ENCODE measurements at regions not wholly inside any gene's neighbourhood (a gene's known extent, or its start where the extent isn't known, plus 50 kb on each side); places are given as distances from the start of the nearest gene placed in this dataset.

- Histone ChIP-seq H3K4me3 (ENCODE audit: insufficient read depth in 1 of 2, low read depth in 1 of 2, low read length in 2 of 2) (no peak overlapping the region), H3K14ac (ENCODE audit: low read length in 2 of 2) (no peak overlapping the region), H2BK5ac (ENCODE audit: low read depth, low read length, poor library complexity, severe bottlenecking) (no peak overlapping the region), H3K4me2 (ENCODE audit: low read length, poor library complexity, severe bottlenecking) (no peak overlapping the region), H2AK5ac (ENCODE audit: low read length, severe bottlenecking) (no peak overlapping the region), H3K4ac (ENCODE audit: low read depth in 1 of 2, low read length in 2 of 2) (no peak overlapping the region), H2BK120ac (ENCODE audit: low read depth, low read length) (no peak overlapping the region), H3K27me3 (ENCODE audit: control insufficient read depth in 1 of 2, insufficient read depth in 1 of 2, low read length in 2 of 2) (no peaks in the 10 kb centered on the region), H2BK15ac (ENCODE audit: low read depth, poor library complexity, severe bottlenecking) (no peak overlapping the region), H4K8ac (ENCODE audit: low read length) (no peak overlapping the region), H3K27ac (ENCODE audit: low read length, poor library complexity, severe bottlenecking) (no peak overlapping the region), H2AFZ (ENCODE audit: low read depth, low read length) (no peak overlapping the region), H2BK12ac (ENCODE audit: low read length in 2 of 2) (no peak overlapping the region), H3K9me3 (ENCODE audit: control insufficient read depth, low read length) (no peaks in the 10 kb centered on the region), H3K4me1 (ENCODE audit: control insufficient read depth, insufficient read depth, low read depth, low read length) (no peaks in the 10 kb centered on the region), H3K36me3 (ENCODE audit: control insufficient read depth in 1 of 2, insufficient read depth in 2 of 2, low read depth in 1 of 2, low read length in 2 of 2) (no peaks in the 10 kb centered on the region), H3K18ac (ENCODE audit: low read depth in 1 of 2, low read length in 2 of 2) (no peak overlapping the region), H3K9ac (ENCODE audit: low read length) (no peak overlapping the region), H3K23ac (ENCODE audit: low read length in 2 of 2) (no peak overlapping the region), H4K91ac (ENCODE audit: low read length) (no peak overlapping the region), H3K79me1 (replicated peaks; ENCODE audit: low read length, poor library complexity, severe bottlenecking) (no peaks in the 10 kb centered on the region)
- DNase-seq: no peak
- 53% methylated on average over 9 of the region's 9 CpGs for WGBS
Measured at GRCh38 chr7:88399036-88399435, 92.3 kb upstream of the STEAP4 start.

DNA sequence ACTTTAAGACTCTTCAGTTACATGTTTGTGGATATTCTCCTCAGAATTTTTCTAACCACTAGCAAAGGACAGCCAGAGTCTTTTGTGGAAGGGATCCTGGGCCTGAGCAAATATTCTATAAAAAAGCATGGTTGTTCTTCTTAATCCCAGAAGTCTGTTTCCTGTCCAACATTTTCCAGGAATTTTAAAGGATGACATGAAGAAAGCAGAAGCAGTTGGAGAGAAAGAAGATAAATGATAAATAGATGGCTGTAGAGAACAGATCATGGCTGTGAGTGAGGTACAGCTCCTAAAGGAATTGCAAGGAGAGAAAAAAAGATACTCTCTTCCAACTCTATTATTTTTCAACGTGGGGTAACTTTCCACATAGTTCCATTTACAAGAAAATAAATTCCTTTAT lies 91.8 kb upstream of the STEAP4 start:
- H2AK5ac ChIP-seq (ENCODE audit: low read length, severe bottlenecking): no peak overlapping the region
- H3K4me1 ChIP-seq (ENCODE audit: control insufficient read depth, insufficient read depth, low read depth, low read length): no peaks in the 10 kb centered on the region
- H2BK120ac ChIP-seq (ENCODE audit: low read depth, low read length): no peak overlapping the region
- H2AFZ ChIP-seq (ENCODE audit: low read depth, low read length): no peak overlapping the region
- H3K4me3 ChIP-seq (ENCODE audit: insufficient read depth in 1 of 2, low read depth in 1 of 2, low read length in 2 of 2): no peak overlapping the region
- no peaks in the 10 kb centered on the region for H3K79me1 ChIP-seq (replicated peaks; ENCODE audit: low read length, poor library complexity, severe bottlenecking)
- H2BK5ac ChIP-seq (ENCODE audit: low read depth, low read length, poor library complexity, severe bottlenecking): no peak overlapping the region
- no peak overlapping the region for H2BK15ac ChIP-seq (ENCODE audit: low read depth, poor library complexity, severe bottlenecking)
- no peak overlapping the region for H3K27ac ChIP-seq (ENCODE audit: low read length, poor library complexity, severe bottlenecking)
- H3K4me2 ChIP-seq (ENCODE audit: low read length, poor library complexity, severe bottlenecking): no peak overlapping the region
- H4K91ac ChIP-seq (ENCODE audit: low read length): no peak overlapping the region
- no peak overlapping the region for H3K23ac ChIP-seq (ENCODE audit: low read length in 2 of 2)
- no peak overlapping the region for H3K14ac ChIP-seq (ENCODE audit: low read length in 2 of 2)
- no CpG with 5 or more reads among the region's 1 CpG for WGBS
- no peak overlapping the region for H3K4ac ChIP-seq (ENCODE audit: low read depth in 1 of 2, low read length in 2 of 2)
- no peak for DNase-seq
- H3K18ac ChIP-seq (ENCODE audit: low read depth in 1 of 2, low read length in 2 of 2): no peak overlapping the region
- no peak overlapping the region for H4K8ac ChIP-seq (ENCODE audit: low read length)
- H3K27me3 ChIP-seq (ENCODE audit: control insufficient read depth in 1 of 2, insufficient read depth in 1 of 2, low read length in 2 of 2): no peaks in the 10 kb centered on the region
- H3K9me3 ChIP-seq (ENCODE audit: control insufficient read depth, low read length): no peaks in the 10 kb centered on the region
- no peak overlapping the region for H2BK12ac ChIP-seq (ENCODE audit: low read length in 2 of 2)
- no peaks in the 10 kb centered on the region for H3K36me3 ChIP-seq (ENCODE audit: control insufficient read depth in 1 of 2, insufficient read depth in 2 of 2, low read depth in 1 of 2, low read length in 2 of 2)
- H3K9ac ChIP-seq (ENCODE audit: low read length): no peak overlapping the region

GRCh38 chr7:88396948-88397322 lies 90.2 kb upstream of the STEAP4 start:
- Histone ChIP-seq H3K4me1 (ENCODE audit: control insufficient read depth, insufficient read depth, low read depth, low read length) (no peaks in the 10 kb centered on the region), H2AK5ac (ENCODE audit: low read length, severe bottlenecking) (no peak overlapping the region), H2BK120ac (ENCODE audit: low read depth, low read length) (no peak overlapping the region), H3K27ac (ENCODE audit: low read length, poor library complexity, severe bottlenecking) (no peak overlapping the region), H4K91ac (ENCODE audit: low read length) (no peak overlapping the region), H3K14ac (ENCODE audit: low read length in 2 of 2) (no peak overlapping the region), H3K4ac (ENCODE audit: low read depth in 1 of 2, low read length in 2 of 2) (no peak overlapping the region), H2BK12ac (ENCODE audit: low read length in 2 of 2) (no peak overlapping the region), H2BK15ac (ENCODE audit: low read depth, poor library complexity, severe bottlenecking) (no peak overlapping the region), H3K79me1 (replicated peaks; ENCODE audit: low read length, poor library complexity, severe bottlenecking) (no peaks in the 10 kb centered on the region), H4K8ac (ENCODE audit: low read length) (no peak overlapping the region), H3K9me3 (ENCODE audit: control insufficient read depth, low read length) (no peaks in the 10 kb centered on the region), H3K23ac (ENCODE audit: low read length in 2 of 2) (no peak overlapping the region), H3K4me3 (ENCODE audit: insufficient read depth in 1 of 2, low read depth in 1 of 2, low read length in 2 of 2) (no peak overlapping the region), H3K9ac (ENCODE audit: low read length) (no peak overlapping the region), H2AFZ (ENCODE audit: low read depth, low read length) (no peak overlapping the region), H3K18ac (ENCODE audit: low read depth in 1 of 2, low read length in 2 of 2) (no peak overlapping the region), H3K36me3 (ENCODE audit: control insufficient read depth in 1 of 2, insufficient read depth in 2 of 2, low read depth in 1 of 2, low read length in 2 of 2) (no peaks in the 10 kb centered on the region), H3K27me3 (ENCODE audit: control insufficient read depth in 1 of 2, insufficient read depth in 1 of 2, low read length in 2 of 2) (no peaks in the 10 kb centered on the region), H2BK5ac (ENCODE audit: low read depth, low read length, poor library complexity, severe bottlenecking) (no peak overlapping the region), H3K4me2 (ENCODE audit: low read length, poor library complexity, severe bottlenecking) (no peak overlapping the region)
- no peak for DNase-seq

- no peak overlapping the region for H4K91ac ChIP-seq (ENCODE audit: low read length)
- 57% methylated on average over 2 of the region's 2 CpGs for WGBS
- H3K9me3 ChIP-seq (ENCODE audit: control insufficient read depth, low read length): no peaks in the 10 kb centered on the region
Measured at GRCh38 chr7:88396295-88396947, 89.7 kb upstream of the STEAP4 start.

More at GRCh38 chr7:88396295-88396947, 89.7 kb upstream of the STEAP4 start:
- Histone ChIP-seq H3K79me1 (replicated peaks; ENCODE audit: low read length, poor library complexity, severe bottlenecking) (no peaks in the 10 kb centered on the region), H3K23ac (ENCODE audit: low read length in 2 of 2) (no peak overlapping the region), H3K18ac (ENCODE audit: low read depth in 1 of 2, low read length in 2 of 2) (no peak overlapping the region), H2AFZ (ENCODE audit: low read depth, low read length) (no peak overlapping the region), H3K27ac (ENCODE audit: low read length, poor library complexity, severe bottlenecking) (no peak overlapping the region), H3K4me1 (ENCODE audit: control insufficient read depth, insufficient read depth, low read depth, low read length) (no peaks in the 10 kb centered on the region), H2BK12ac (ENCODE audit: low read length in 2 of 2) (no peak overlapping the region), H4K8ac (ENCODE audit: low read length) (no peak overlapping the region), H3K4ac (ENCODE audit: low read depth in 1 of 2, low read length in 2 of 2) (no peak overlapping the region), H3K4me2 (ENCODE audit: low read length, poor library complexity, severe bottlenecking) (no peak overlapping the region), H2BK15ac (ENCODE audit: low read depth, poor library complexity, severe bottlenecking) (no peak overlapping the region), H2BK120ac (ENCODE audit: low read depth, low read length) (no peak overlapping the region), H2AK5ac (ENCODE audit: low read length, severe bottlenecking) (no peak overlapping the region), H3K27me3 (ENCODE audit: control insufficient read depth in 1 of 2, insufficient read depth in 1 of 2, low read length in 2 of 2) (no peaks in the 10 kb centered on the region), H2BK5ac (ENCODE audit: low read depth, low read length, poor library complexity, severe bottlenecking) (no peak overlapping the region), H3K9ac (ENCODE audit: low read length) (no peak overlapping the region), H3K36me3 (ENCODE audit: control insufficient read depth in 1 of 2, insufficient read depth in 2 of 2, low read depth in 1 of 2, low read length in 2 of 2) (no peaks in the 10 kb centered on the region), H3K4me3 (ENCODE audit: insufficient read depth in 1 of 2, low read depth in 1 of 2, low read length in 2 of 2) (no peak overlapping the region), H3K14ac (ENCODE audit: low read length in 2 of 2) (no peak overlapping the region)
- DNase-seq: no peak

Data from mesenchymal stem cell (in vitro differentiated cells and primary cell).